ENCODE measurements at regions not wholly inside any gene's neighbourhood (a gene's known extent, or its start where the extent isn't known, plus 50 kb on each side); places are given as distances from the start of the nearest gene placed in this dataset.
"Not testable (repeated sequence)": the region's sequence is repeated elsewhere in the genome, so short reads cannot be mapped to it uniquely, and the experiment has no call there.

DNA sequence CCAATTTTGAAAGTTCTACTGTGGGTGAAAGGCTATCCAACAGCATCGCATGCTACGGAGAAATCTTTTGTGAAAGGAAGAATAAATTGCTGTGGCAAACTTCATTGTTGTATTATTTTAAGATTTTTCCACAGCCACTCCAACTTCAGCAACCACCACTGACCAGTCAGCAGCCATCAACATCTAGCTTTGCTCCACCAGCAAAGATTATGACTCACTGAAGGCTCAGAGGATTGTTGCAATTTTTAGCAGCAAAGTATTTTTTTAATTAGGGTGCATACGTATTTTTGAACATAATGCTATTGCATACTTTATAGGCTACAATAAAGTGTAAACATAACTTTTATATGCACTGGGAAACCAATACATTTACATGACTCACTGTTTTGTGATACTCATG, 493.5 kb downstream of the TFAP2A start:
- no peak for DNase-seq

DNA sequence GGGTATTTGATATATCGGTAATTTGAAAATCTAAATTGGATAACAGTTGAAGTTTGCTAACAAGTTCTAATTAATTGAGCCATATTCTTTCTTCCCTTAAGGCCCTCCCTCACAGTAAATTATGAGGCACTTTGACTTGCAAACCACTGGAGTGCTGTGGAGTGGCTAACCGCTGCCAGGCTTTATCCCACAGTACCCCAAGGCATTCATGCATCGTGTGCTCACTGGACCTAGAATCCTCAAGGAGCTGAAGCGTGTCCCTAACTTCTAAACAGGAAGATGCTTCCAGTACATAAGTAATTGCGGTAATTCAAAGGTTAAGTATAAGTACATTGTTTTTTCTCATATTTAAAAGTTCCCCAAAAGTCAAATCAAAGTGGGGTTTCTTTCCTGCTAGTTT, 499.9 kb downstream of the TFAP2A start:
- DNase-seq = no peak

DNA sequence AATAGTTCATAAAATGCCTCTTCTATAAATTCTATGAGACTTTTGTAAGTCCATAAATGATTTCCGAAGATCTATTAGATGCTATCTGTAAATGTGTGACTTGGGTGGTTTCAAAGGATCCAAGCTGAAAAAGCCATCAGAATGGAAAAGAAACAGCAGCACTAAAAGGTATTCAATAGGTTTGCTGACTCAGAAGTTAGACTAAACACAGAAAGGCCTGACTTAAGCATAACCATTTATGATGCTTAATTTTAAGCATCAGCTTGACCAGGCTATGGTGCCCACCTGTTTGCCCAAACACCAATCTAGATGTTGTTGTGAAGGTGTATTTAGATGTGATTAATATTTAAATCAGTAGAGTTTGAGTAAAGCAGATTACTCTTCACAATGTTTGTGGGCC, 513.5 kb downstream of the TFAP2A start:
- no peak for DNase-seq

DNA sequence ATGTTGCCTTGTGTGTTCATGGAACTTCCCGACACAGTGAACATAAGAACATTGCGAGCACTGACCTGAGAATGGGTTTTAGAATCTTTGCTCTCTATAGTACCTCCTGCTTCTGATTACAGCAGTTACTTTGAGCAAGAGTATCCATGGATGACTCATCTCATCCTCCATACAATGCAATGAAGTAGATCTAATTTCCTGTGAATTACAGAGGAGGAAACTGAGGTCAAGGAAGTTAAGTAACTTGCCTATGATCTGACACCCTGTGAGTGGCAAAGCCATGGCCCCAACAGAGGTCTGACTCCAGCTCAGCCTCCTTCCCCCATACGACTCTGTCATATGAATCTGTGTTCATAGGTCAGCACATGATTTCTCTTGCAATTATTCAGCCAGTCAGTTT, 518.1 kb downstream of the TFAP2A start:
- no peak for DNase-seq

DNA sequence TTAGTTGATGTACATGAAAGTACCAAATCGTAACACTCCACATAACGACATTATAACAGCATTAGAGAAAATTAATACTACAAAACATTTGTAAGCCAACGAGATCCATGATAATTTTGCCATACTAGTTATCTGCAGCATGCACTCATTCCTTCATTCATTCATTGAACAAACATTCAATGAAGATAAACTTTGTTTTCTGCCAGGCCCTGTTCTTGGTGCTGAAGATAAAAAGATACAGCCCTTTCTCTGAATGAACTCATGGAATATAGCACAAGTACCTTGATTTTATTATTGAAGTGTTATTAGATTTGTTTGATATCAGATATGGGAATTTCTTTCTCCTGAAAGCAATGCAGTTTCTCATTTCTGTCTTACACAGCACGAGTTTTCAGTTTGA, 524.0 kb downstream of the TFAP2A start:
- DNase-seq = no peak

DNA sequence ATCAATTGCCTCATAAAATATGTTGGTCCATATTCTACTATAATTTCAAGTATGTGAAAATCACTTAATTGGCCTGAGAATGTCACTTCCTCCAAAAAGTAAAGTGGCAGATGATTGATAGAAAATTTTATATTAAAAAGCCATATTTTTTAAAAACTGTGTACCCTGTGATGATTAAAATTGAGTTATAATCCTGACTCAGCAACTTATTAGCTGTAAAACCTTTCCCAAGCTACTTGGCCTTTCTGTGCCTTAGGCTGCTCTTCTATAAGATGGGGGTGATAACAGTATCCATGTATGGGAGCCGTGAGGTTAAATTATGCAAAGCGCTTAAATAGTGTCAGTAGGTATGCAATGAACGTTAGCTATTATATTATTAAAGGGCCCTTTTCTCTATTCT, 524.4 kb downstream of the TFAP2A start:
- no peak for DNase-seq

DNA sequence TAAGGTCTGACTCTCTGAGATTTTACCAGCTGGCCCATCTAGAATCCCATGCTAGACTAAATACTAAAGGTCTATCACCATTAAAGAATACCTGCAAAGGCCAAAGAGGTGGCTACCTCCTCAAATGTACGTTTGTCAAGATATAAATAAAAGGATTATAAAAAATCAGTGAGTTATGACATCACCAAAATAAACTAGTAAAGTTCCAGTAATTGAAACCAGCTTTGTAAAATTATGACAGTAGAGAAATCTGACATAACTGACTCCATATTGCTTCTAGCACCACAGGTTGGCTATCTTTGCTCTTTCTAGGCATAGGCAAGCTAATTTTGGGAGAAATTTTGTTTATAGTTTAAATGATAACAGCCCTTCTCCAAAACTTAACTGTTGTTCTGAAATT, 536.3 kb downstream of the TFAP2A start:
- no peak for DNase-seq

DNA sequence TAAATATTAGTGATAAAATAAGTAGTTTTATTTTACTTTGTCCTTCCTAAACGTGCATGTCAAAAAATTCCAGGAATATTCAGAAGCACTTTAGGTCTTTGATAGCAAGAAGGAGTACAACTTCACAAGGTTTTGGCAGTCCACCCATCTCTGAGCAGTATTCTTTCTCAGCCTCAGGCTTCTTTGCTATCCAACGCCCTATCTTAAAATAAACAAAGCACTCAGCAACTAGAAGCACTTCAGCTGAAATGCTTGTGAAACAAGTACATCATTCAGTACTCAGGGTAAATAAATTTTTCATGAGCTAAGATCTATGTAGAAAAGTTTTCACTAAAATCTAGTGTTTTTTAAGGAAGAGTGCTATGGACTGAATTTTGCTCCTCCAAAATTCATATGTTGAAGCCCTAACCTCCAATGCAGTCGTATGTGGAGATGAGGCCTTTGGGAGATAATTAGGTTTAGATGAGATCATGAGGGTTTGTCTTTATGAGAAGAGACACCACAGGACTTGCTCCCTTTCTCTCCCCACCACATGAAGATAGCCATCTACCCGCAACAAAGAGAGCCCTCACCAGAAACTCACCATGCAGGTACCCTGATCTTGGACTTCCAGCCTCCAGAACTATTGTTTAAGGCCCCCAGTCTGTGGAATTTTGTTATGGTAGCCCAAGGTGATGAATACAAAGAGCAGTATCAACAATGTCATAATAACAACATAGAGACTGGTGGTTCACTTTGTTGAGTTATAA, 539.1 kb downstream of the TFAP2A start:
- no peak for DNase-seq

DNA sequence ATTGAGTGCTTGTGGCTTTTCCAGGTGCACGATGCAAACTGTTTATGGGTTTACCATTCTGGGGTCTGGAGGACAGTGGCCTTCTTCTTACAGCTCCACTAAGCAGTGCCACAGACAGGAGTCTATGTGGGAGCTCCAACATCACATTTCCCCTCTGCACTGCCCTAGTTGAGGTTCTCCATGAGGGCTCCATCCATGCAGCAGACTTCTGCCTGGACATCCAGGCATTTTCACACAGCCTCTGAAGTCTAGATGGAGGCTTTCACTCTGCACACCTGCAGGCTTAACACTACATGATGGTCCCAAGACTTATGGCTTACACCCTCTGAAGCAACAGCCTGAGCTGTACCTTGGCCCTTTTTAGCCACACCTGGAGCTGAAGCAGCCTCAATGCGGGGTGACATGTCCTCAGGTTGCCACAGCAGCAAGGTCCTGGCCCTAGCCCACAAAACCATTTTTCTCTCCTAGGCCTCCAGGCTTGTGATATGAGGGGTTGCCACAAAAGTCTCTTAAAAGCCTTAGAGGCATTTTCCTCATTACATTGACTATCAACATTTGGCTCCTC, 552.2 kb downstream of the TFAP2A start:
- DNase-seq = no peak

DNA sequence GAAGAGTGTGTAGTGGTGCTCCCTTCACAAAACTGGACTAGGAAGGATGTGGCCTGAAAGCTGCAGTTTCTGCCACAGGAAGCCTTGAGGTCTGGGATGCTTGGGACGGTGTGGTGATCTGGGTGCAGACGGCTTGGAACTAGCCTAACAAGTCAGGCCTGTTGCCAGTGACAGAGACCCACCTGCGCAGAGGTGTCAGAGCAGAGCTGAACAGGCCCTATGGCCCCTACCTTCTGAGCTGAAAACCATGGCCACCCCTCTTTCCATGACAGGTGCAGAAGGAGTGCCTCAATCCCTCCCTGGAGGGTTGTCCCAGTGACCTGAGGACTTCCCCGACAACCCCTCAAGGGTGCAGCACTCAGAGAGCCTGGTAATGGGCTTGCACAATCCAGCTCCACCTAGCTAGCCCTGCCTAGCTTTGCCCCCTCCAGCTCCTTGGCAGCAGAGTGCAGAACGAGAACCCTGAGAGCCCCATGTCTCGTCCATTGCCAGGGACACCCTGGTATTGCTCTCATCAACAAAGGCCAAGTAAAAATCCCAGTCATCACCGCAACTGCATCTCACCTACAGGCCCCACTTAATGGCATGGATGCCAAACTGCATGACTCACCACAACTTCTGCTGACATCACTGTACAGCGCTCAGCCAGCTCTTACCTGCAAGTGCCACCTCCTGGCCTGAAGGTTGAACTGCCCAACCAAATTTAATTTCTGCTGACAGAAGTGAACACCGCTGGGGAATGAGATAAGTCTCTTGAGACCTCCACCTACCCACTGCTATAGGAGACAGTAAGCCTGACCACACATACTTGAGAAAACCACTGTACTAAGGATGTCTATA, 563.1 kb downstream of the TFAP2A start:
- DNase-seq = no peak

DNA sequence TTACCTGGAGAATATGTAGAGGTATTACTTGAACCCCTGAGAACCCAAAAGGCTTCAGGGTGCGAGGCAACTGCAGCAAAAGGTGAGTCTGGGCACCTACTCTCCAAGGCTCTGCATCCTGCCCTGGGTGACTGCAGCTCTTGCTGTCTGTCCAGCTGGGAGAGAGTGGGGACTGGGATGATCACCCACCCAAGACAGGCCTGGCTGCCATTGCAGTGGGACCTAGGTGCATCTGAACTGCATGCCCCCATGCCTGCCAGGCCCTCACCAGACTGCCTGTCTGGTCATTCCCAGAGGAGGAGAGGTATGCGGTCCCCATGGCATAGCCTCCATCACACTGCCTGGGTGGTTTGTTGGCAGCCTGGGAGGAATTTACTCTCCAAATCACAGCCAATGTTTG, 563.9 kb downstream of the TFAP2A start:
- no peak for DNase-seq

DNA sequence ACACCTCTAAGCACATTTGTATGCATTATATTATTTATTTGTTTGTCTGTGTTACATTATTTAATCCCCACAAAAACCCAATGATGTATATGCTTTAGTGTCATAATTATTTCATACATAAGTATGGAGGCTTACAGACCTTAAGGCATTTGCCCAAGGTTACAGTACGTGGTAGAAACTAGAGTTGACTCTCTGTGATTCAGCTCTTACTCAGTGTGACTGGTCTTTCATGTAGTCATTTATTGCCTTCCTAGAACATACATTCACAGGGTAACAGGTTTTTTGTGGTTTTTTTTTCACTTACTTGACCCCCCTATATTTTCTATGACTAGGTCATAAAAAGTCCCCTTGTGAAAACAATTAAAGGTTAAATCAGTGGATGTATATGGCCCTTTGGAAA, 566.8 kb downstream of the TFAP2A start:
- no peak for DNase-seq

DNA sequence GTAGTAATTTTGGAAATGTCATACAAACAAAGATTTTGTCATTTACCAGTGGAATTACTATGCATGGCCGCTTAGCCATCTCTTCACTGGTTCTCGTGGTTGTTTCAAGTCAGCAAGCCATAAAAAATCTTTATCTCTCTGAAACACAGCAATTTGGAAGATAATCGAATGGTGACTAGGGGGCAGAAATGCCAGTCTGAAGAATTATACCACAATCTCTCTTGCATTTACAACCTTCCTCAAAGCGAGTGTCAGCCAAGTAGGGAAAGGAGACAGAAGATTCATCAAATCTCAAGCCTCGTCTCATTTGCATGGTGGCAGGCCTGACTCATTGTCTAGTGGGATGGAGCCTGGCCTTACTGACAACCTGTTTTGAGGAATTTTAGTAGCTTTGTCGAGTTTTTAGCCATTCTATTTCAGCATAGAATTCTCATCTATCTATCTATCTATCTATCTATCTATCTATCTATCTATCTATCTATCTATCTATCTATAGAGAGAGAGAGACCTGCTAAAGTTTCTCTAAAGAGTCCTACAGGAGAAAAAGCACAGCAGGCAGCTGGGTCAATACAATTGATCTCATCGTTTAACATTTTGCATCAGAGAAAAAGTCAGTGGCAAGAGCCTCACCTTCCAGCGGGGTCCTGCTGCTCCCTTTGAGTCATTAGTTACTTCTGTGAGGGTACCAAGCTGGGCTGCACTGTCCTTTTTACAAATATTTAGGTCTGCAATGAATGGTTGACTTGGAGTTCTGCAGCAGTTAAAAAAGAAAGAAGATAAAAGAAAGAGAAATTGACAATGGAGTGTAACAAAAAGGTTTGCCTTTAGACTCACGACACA, 572.8 kb downstream of the TFAP2A start:
- no peak for DNase-seq

DNA sequence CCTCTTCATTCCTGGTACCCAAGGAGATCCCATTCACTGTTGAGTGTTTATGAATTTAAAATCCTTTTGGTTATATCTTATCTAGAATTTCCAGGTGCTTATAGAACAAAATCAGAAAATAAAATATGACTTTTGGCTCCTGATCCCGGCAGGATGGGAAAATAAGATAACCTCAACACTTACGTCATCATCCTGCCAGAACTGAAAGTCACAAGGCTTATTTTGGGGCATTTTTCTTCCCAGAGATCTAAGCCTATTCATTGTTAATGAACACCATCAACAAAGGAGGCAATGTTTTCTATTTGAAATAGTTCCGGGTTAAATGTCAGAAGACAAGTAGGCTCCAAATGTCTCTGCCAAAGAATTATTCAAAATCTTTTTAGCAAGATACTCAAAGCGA, 580.6 kb downstream of the TFAP2A start:
- no peak for DNase-seq

DNA sequence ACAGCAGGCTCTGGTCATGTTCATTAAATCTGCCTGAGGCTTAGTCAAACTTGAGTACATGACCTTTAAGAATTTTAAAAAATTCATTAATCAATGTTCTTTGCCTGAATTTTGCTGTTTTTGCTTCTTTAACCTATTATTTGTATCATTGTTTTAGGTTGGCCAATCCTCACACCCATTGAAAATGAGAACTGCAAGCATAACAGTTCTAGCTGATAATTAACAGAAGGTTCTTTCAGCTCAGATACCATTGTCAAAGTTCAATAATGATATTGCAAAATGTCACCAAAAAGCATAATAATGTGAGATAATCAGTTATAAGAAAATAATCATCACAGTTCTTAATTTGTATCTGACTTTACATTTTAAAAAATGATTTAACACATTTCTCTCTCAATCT, 583.1 kb downstream of the TFAP2A start:
- no peak for DNase-seq

DNA sequence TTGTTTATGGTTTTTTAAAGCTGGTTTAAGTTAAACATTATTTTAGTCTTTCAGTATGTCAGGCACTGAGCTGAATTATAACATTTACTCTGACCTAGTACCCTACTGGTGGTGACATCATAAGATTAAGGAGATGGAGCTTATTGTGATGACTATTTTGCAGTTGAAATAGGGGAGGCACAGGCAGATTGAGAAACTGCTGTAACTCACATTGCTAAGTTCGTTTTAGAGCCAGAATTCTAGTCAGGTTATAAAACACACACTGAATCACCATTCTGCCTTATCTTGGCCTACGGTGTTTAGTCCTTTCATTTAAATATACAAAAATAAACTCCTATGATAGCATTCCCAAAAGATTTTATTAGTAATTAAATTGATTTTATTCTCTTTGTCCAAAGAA, 584.1 kb downstream of the TFAP2A start:
- no peak for DNase-seq

DNA sequence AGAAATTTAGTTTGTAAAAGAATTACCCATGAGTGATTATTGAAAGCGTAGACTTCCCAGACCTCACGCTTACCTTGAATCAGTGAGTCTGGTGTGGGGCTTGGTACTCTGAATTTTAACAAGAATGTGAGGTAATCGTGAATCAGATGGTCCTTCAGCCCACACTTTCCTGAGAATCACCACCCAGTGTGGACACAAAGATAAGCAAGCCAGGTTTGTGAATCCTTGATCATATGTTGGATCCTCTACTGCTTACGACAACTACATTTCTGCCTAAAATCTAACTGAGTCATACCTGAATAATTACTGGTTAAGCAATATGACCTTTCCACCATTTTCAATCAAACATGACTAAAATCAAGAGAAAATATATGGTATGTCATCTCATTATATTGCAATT, 589.3 kb downstream of the TFAP2A start:
- no peak for DNase-seq

DNA sequence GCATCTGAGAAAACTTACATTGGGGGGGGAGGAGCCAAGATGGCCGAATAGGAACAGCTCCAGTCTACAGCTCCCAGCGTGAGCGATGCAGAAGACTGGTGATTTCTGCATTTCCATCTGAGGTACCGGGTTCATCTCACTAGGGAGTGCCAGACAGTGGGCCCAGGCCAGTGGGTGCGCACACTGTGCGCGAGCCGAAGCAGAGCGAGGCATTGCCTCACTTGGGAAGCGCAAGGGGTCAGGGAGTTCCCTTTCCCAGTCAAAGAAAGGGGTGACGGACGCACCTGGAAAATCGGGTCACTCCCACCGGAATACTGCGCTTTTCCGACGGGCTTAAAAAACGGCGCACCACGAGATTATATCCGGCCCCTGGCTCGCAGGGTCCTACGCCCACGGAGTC, 604.1 kb downstream of the TFAP2A start:
- not testable (repeated sequence) for DNase-seq

DNA sequence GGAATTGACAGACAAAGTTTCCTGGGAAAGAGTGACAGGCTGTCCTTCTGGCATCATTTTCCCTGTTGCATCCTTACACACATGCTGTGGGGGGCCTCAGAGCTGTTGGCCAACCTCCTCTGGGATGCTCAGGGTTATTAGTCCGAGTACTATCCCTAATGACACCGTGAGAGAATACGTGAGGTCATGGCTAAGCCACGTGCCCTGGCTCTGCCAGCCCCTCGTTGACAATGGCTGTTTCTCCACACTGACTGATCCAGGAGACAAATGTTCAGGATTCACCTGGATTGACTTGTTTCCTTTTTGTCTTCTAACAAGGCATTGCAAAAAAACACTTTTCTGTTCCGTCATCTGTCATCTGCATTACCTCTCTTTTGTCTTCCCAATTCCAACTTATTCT, 604.6 kb downstream of the TFAP2A start:
- DNase-seq = no peak

DNA sequence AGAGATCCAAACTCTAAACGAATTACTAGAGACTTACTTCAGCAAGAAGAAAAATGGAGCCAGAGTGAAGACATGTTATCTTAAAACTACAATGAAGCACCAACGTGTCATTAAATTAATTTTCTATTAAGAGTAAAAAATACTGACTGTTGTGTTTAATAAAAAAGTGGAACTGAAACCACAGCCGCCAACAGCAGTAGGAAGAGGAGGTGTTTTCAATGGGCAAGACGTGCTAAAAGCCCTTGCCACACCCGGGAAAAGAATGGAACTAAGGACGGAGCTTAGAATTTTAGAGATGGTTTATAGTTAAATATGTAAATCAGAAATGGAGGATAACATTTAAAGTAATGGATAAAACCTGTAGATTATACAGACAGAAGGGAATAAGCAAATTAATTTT, 608.7 kb downstream of the TFAP2A start:
- no peak for DNase-seq

DNA sequence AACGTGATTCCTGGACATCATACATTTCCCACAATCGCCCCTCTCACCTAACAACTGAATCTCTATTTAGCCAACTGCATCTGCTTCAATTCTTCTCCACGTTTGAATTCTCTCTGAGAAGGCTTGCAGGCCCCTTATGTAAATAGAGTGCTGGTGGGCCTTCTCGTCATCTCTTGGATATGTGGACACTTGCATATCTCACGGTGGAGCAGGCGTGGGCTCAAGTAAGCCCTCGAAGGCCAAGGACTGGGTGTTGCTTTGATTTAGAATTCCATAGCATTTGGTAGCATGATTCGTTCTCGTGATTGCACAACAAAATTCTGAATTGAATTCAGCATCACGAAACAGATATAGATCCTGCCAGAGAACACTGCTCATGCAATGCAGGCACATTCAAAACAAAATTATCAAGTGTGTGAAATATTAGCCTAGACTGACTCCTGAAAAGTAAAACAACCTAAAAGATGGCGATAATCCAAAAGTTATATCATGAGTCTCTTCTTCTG, 613.6 kb downstream of the TFAP2A start:
- no peak for DNase-seq

DNA sequence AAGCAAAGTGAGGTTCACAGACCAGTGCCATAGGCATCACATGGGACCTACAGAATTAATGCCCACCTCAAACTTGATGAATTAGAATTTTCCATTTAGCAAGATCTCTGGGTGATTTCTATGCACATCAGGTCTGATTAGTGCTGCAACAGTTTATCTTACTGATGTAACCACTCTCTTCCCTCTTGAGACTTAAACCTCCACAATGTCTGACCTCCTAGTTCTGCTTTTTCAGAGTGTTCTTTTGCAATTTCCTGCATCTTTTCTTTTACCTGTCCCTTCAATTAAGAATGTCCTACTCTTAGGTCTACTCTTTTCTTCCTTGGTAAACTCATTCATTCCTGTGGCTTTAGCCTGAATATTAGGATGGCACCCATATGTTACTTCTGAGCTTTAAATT, 615.3 kb downstream of the TFAP2A start:
- DNase-seq = no peak

DNA sequence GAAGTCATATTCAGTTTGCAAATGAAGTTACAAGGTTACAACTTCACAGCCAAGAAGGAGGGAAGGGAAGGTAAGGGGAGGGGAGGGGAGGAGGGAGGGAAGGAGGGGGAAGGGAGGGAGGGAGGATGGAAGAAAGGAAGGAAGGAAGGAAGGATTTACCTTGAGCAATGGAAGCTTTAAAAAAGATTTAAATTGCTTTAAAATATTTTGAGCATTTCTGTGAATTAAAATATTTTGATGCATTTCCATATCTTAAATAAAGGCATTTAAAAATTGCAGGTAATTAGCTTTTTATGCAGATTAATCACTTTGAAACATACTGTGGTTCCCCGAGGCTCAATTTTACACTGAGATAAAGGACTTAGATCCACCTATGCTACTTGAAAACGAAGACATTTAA, 618.0 kb downstream of the TFAP2A start:
- DNase-seq = no peak
